Adrenal gland (tissue), 9 donors: ENCODE measurements at regions not wholly inside any gene's neighbourhood (a gene's known extent, or its start where the extent isn't known, plus 50 kb on each side); places are given as distances from the start of the nearest gene placed in this dataset.

Source experiments
- DNase-seq, 7 donors: peaks; one replicate each; pipeline ENCODE4 v3.0.0-alpha.2; 2019 to 2020
- H3K27ac ChIP-seq, 5 donors: fragments of 200-600 bp; sonication (generic) in 4 of 5; 1 replicate in 3 of 5; 2 replicates in 2 of 5; pipeline versions ENCODE4 v1.5.1 to v1.8.0; 2016 to 2020; ENCODE audit warnings: mild to moderate bottlenecking in 1 of 5
- H3K27me3 ChIP-seq: fragments of 200-600 bp; 2 replicates; pipeline ENCODE4 v1.8.0; 2021
- H3K36me3 ChIP-seq, 2 donors: fragments of 200-600 bp; replicated peaks in 1 of 2; 1 replicate in 1 of 2; 2 replicates in 1 of 2; pipeline versions ENCODE4 v1.5.1 to v1.8.0; 2018 to 2022
- H3K4me1 ChIP-seq, 2 donors: fragments of 200-600 bp; replicated peaks in 1 of 2; 1 replicate in 1 of 2; 2 replicates in 1 of 2; pipeline versions ENCODE4 v1.5.1 to v1.8.0; 2018 to 2021
- H3K4me3 ChIP-seq, 4 donors: fragments of 200-600 bp; sonication (generic) in 3 of 4; one replicate each; pipeline ENCODE4 v1.5.1; 2016 to 2018
- H3K9me3 ChIP-seq, 3 donors: fragments of 200-600 bp; sonication (generic) in 1 of 3; replicated peaks in 1 of 3; 1 replicate in 2 of 3; 2 replicates in 1 of 3; pipeline versions ENCODE4 v1.5.1 to v1.8.0; 2016 to 2021
- POLR2A ChIP-seq, 2 donors: fragments of 450-650 bp; IDR thresholded peaks; one replicate each; pipeline ENCODE4 v1.6.1; 2017; ENCODE audit warnings: antibody characterized with exemption in 2 of 2, mild to moderate bottlenecking in 2 of 2, moderate library complexity in 1 of 2
- WGBS, 4 donors: extraction: QIAGEN DNeasy Blood & Tissue Kit in 2 of 4; methylation state at CpG; one replicate each; pipeline versions ENCODE4 v1.1.5 to v1.1.7; 2013 to 2017; 5-methylcytosine and 5-hydroxymethylcytosine counted together
- intact Hi-C, 2 donors: fragments of 100-400 bp; cut with DNase I; formaldehyde crosslinking; loops; one replicate each; pipeline versions ENCODE4 v1.14.1 to v1.15.0; 2022 to 2023
- TF ChIP-seq, protein P1 (sequence below), 6 experiments: fragments of 450-650 bp in 4 of 6; fragments of 200-600 bp in 2 of 6; sonication (generic) in 1 of 6; IDR thresholded peaks; 1 replicate in 5 of 6; 2 replicates in 1 of 6; pipeline versions ENCODE4 v1.5.1 to v1.8.0; 2016 to 2021; ENCODE audit warnings: antibody characterized with exemption in 6 of 6, mild to moderate bottlenecking in 2 of 6, moderate library complexity in 1 of 6
- donor health status: healthy with polysubstance abuse.
- donor health status: Bipolar disorder and iron deficiency.
- donor health status: DM: yes; HTN: yes; CAD: no.
- donor health status: DM: no; HTN: no; CAD: no.
- donor health status: DM: no; HTN: no; CAD: no.

DNA sequence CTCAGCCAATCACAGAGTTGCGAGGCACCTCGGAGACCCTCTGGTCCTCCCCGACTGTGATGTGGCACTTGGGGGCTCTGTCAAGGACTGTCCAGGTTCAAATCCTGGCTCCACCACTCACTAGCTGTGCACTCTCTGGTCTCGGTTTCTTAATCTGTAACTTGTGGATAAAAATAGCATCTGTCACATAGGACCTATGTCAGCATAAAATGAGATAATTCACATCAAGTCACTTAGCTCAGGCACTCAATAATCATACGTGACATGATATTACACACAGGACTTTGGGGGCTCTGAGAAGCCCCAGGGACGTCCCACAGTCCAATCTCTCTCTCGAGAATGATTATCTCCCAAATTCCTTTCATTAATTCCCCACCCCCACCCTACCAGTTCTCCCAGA lies 166.4 kb downstream of the COPRS start:
- no peak for DNase-seq
- no peak overlapping the region for H3K4me3 ChIP-seq
- 73 to 80% (median 76%) methylated on average over 7 of the region's 7 CpGs for WGBS, 4 donors
- H3K27ac ChIP-seq: no peak overlapping the region
- H3K36me3 ChIP-seq: no peaks in the 10 kb centered on the region
- TF ChIP-seq, protein P1, sequence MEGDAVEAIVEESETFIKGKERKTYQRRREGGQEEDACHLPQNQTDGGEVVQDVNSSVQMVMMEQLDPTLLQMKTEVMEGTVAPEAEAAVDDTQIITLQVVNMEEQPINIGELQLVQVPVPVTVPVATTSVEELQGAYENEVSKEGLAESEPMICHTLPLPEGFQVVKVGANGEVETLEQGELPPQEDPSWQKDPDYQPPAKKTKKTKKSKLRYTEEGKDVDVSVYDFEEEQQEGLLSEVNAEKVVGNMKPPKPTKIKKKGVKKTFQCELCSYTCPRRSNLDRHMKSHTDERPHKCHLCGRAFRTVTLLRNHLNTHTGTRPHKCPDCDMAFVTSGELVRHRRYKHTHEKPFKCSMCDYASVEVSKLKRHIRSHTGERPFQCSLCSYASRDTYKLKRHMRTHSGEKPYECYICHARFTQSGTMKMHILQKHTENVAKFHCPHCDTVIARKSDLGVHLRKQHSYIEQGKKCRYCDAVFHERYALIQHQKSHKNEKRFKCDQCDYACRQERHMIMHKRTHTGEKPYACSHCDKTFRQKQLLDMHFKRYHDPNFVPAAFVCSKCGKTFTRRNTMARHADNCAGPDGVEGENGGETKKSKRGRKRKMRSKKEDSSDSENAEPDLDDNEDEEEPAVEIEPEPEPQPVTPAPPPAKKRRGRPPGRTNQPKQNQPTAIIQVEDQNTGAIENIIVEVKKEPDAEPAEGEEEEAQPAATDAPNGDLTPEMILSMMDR (IDR thresholded peaks at IDR 0.05): no peak
- no peak for TF ChIP-seq POLR2A (IDR thresholded peaks at IDR 0.05)
- no peaks in the 10 kb centered on the region for H3K9me3 ChIP-seq
- H3K27me3 ChIP-seq: no peaks in the 10 kb centered on the region
- H3K4me1 ChIP-seq: no peaks in the 10 kb centered on the region
- intact Hi-C loops: no loop called here

DNA sequence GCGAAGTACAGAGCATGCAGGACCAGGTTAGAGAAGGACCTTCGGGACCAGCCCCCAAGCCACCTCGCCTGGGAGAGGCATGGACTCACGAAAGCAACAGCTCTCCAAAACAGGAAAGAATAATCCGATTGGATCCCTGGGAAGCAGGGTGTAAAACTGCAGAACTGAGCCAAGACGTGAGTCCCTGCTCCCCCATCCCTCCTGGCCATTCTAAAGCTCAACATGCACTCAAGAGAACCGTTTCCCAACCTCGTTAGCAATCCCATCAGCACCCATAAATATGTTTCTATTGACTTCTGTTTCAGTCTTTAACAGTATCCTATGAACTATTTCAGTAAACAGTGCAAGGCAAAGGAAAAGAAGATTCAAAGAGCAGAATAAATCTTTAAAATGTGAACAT lies 167.0 kb downstream of the COPRS start:
- Histone ChIP-seq H3K4me3 (no peak overlapping the region), H3K4me1 (no peaks in the 10 kb centered on the region), H3K27ac (no peak overlapping the region), H3K36me3 (no peaks in the 10 kb centered on the region), H3K27me3 (no peaks in the 10 kb centered on the region), H3K9me3 (no peaks in the 10 kb centered on the region)
- intact Hi-C loops: no loop called here
- DNase-seq: no peak
- TF ChIP-seq, protein P1 (IDR thresholded peaks at IDR 0.05): no peak
- TF ChIP-seq POLR2A (IDR thresholded peaks at IDR 0.05): no peak
- WGBS, 4 donors: 58 to 81% (median 79%) methylated on average over 8 of the region's 8 CpGs

DNA sequence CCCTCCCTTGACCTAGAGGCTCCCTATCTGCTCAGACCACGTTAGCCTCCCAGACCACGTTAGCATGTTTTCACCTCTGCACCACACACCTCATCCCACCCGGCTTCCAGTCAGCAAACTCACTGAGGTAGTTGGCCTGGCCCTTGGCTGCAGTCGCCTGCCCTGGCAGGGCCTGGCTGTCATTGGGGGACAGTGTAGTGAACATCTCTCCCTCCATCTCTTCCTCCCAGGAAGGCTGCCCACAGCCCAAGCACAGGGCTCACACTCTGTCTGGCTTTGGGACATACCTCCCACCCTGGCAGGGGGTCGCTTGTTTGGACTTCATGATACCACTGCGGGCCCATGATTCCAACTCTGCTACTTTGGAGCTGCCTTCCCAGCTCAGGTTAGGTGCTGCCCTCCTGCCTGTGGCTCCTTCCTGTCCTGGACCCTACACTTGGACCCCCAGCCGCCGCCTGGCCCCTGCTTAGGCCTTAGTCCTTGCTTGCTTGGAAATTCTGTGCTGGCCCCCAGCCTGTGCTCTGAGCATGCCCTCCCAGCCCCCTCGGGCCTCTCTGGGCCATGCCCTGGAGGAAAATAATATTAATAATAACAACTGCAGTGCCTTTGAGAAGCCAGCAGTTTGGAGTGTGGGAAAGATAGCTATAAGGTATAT lies 167.7 kb downstream of the COPRS start:
- WGBS, 4 donors: 77 to 89% (median 86%) methylated on average over 7 to 9 of the region's 9 CpGs
- Histone ChIP-seq H3K4me3 (no peak overlapping the region), H3K4me1 (no peaks in the 10 kb centered on the region), H3K27me3 (no peaks in the 10 kb centered on the region), H3K36me3 (no peaks in the 10 kb centered on the region), H3K9me3 (no peaks in the 10 kb centered on the region), H3K27ac (no peak overlapping the region)
- no peak for TF ChIP-seq POLR2A (IDR thresholded peaks at IDR 0.05)
- TF ChIP-seq, protein P1 (IDR thresholded peaks at IDR 0.05): no peak
- DNase-seq: peak in 1 of 7 donors; percentile 2
- intact Hi-C loops: no loop called here

DNA sequence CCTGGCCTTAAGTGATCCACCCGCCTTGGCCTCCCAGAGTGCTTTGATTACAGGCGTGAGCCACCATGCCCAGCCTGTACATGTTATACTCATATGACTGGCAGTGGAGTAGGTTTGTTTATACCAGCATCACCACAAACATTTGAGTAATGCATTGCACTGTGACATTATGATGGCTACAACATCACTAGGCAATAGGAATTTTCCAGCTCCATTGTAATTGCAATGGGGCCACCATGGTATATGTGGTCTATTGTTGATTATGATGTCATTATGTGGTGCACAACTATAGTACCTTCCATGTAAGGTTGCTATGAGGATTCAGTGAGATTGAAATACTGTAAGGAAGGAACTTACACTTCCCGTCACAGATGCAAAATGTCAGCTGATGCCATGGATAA lies 168.9 kb downstream of the COPRS start:
- Histone ChIP-seq H3K4me1 (no peaks in the 10 kb centered on the region), H3K4me3 (no peak overlapping the region), H3K27me3 (no peaks in the 10 kb centered on the region), H3K9me3 (no peaks in the 10 kb centered on the region), H3K36me3 (no peaks in the 10 kb centered on the region), H3K27ac (no peak overlapping the region)
- DNase-seq: no peak
- no peak for TF ChIP-seq POLR2A (IDR thresholded peaks at IDR 0.05)
- TF ChIP-seq, protein P1 (IDR thresholded peaks at IDR 0.05): no peak
- intact Hi-C loops: no loop called here
- WGBS, 4 donors: 83 to 94% (median 90%) methylated on average over 2 to 3 of the region's 3 CpGs
